Hepatocyte (in vitro differentiated cells): ENCODE measurements at regions not wholly inside any gene's neighbourhood (a gene's known extent, or its start where the extent isn't known, plus 50 kb on each side); places are given as distances from the start of the nearest gene placed in this dataset.

ENCODE experiments used
- DNase-seq: peaks from one replicate; pipeline ENCODE4 v3.0.0-alpha.2; 2016; ENCODE audit warnings: low spot score
- H2AFZ ChIP-seq: fragments of 200-600 bp; sonication (generic); 2 replicates; pipeline ENCODE4 v1.6.0; 2016; ENCODE audit warnings: antibody characterized with exemption, mild to moderate bottlenecking
- H3K27ac ChIP-seq: fragments of 200-600 bp; sonication (generic); 2 replicates; pipeline ENCODE4 v1.5.1; 2016; ENCODE audit warnings: mild to moderate bottlenecking
- H3K27me3 ChIP-seq: fragments of 200-600 bp; sonication (generic); 2 replicates; pipeline ENCODE4 v1.6.1; 2016
- H3K36me3 ChIP-seq: fragments of 200-600 bp; sonication (generic); replicated peaks from 2 replicates; pipeline ENCODE4 v1.5.1; 2016; ENCODE audit warnings: low read depth; ENCODE audit not compliant: insufficient read depth
- H3K4me1 ChIP-seq: fragments of 200-600 bp; sonication (generic); 2 replicates; pipeline ENCODE4 v1.5.1; 2016; ENCODE audit warnings: mild to moderate bottlenecking, moderate library complexity; ENCODE audit not compliant: insufficient read depth
- H3K4me2 ChIP-seq: fragments of 200-600 bp; sonication (generic); 2 replicates; pipeline ENCODE4 v1.6.0; 2016
- H3K4me3 ChIP-seq: fragments of 200-600 bp; sonication (generic); 2 replicates; pipeline ENCODE4 v1.5.1; 2016; ENCODE audit warnings: mild to moderate bottlenecking
- H3K79me2 ChIP-seq: fragments of 200-600 bp; sonication (generic); 2 replicates; pipeline ENCODE4 v1.6.0; 2017; ENCODE audit warnings: mild to moderate bottlenecking
- H3K9me2 ChIP-seq: fragments of 200-600 bp; sonication (generic); replicated peaks from 2 replicates; pipeline ENCODE4 v1.6.0; 2017; ENCODE audit warnings: mild to moderate bottlenecking; ENCODE audit not compliant: insufficient read depth
- H3K9me3 ChIP-seq: fragments of 200-600 bp; sonication (generic); 2 replicates; pipeline ENCODE4 v1.5.1; 2016; ENCODE audit warnings: low read depth, mild to moderate bottlenecking
- H4K20me1 ChIP-seq: fragments of 200-600 bp; sonication (generic); 2 replicates; pipeline ENCODE4 v1.6.0; 2016; ENCODE audit warnings: mild to moderate bottlenecking; ENCODE audit not compliant: insufficient read depth, poor library complexity, severe bottlenecking
- EZH2 ChIP-seq: fragments of 200-600 bp; sonication (generic); IDR thresholded peaks from 2 replicates; pipeline ENCODE4 v1.6.1; 2016; ENCODE audit warnings: antibody characterized with exemption, mild to moderate bottlenecking, borderline replicate concordance
- EZH2phosphoT487 ChIP-seq: fragments of 200-600 bp; sonication (generic); IDR thresholded peaks from one replicate; pipeline ENCODE4 v1.6.1; 2018; ENCODE audit warnings: antibody characterized with exemption, mild to moderate bottlenecking, low read depth, moderate library complexity; ENCODE audit not compliant: unreplicated experiment, severe bottlenecking
- WGBS: methylation state at CpG from one replicate; pipeline ENCODE4 v1.1.6; 2016; ENCODE audit warnings: low lambda C conversion rate; ENCODE audit errors: missing lambda C conversion rate; 5-methylcytosine and 5-hydroxymethylcytosine counted together
- TF ChIP-seq, protein P1 (sequence below): fragments of 200-600 bp; sonication (generic); IDR thresholded peaks from 2 replicates; pipeline ENCODE4 v1.5.1; 2016; ENCODE audit warnings: antibody characterized with exemption, mild to moderate bottlenecking; ENCODE audit not compliant: poor library complexity

DNA sequence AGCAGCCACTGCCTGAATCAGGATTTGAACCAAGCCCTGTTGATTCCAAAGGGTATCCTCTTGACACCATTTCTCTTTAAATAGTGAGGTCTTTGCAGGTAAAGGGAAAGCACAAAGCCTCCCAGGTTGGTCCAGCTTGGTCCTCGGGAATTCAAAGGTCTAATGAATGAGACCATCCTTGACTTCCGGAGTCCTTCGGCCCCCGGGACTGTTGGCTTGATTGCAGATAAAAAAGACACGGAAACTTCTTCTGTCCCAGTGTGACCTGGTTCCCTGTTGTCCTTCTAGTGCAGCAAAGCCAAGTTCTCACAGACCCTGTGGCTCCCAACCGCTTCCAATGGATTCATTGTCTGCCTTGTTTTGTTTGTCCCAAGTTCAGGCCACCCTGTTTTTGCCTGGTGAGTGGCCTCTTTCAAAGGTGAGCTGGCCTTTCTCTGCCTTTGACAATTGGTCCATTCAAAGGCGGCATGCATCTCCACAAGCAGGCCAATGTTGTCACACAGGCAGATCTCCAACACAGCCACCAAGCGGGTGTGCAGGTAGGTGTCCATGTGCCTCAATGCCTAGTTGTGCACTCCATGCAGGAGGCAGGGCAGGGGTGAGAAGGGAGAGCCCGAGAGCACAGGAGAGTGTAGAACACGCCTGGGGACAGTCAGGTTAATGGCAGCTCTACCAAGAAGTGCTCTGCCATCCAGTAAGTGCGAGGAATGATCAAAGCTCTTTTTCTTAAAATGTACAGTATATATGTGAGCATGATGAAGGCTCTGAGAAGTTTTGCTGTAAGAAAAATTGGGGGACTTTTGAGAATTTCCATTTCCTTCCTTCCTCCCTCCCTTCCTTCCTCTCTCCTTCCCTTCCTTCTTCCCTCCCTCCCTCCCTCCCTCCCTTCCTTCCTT, 82.1 kb upstream of the ZBTB40 start:
- H2AFZ ChIP-seq: no peak overlapping the region
- H3K27ac ChIP-seq: no peak overlapping the region
- H3K4me1 ChIP-seq: no peaks in the 10 kb centered on the region
- H4K20me1 ChIP-seq: no peaks in the 10 kb centered on the region
- H3K9me2 ChIP-seq: no peaks in the 10 kb centered on the region
- TF ChIP-seq EZH2 (no peak), EZH2phosphoT487 (no peak)
- TF ChIP-seq, protein P1, sequence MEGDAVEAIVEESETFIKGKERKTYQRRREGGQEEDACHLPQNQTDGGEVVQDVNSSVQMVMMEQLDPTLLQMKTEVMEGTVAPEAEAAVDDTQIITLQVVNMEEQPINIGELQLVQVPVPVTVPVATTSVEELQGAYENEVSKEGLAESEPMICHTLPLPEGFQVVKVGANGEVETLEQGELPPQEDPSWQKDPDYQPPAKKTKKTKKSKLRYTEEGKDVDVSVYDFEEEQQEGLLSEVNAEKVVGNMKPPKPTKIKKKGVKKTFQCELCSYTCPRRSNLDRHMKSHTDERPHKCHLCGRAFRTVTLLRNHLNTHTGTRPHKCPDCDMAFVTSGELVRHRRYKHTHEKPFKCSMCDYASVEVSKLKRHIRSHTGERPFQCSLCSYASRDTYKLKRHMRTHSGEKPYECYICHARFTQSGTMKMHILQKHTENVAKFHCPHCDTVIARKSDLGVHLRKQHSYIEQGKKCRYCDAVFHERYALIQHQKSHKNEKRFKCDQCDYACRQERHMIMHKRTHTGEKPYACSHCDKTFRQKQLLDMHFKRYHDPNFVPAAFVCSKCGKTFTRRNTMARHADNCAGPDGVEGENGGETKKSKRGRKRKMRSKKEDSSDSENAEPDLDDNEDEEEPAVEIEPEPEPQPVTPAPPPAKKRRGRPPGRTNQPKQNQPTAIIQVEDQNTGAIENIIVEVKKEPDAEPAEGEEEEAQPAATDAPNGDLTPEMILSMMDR: no peak
- DNase-seq: no peak
- H3K79me2 ChIP-seq: no peaks in the 10 kb centered on the region
- peaks cover 15% of the 10 kb centered on the region for H3K27me3 ChIP-seq
- 87% methylated on average over 11 of the region's 11 CpGs for WGBS
- no peak overlapping the region for H3K4me3 ChIP-seq
- H3K4me2 ChIP-seq: no peak overlapping the region
- no peaks in the 10 kb centered on the region for H3K9me3 ChIP-seq
- H3K36me3 ChIP-seq: no peaks in the 10 kb centered on the region

DNA sequence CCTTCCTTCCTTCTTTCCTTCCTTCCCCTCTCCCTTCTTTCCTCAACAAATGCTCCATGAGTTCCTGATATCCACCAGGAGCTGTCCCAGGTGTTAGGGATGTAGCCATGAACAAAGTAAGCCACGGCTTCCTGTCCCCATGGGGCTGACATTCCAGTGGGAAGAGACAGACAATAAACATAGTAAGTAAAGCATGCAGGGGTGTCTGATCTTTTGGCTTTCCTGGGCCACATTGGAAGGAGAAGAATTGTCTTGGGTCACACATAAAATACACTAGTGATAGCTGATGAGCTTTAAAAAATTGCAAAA, 81.5 kb upstream of the ZBTB40 start:
- Histone ChIP-seq H3K4me1 (no peaks in the 10 kb centered on the region), H3K9me3 (no peaks in the 10 kb centered on the region), H3K79me2 (no peaks in the 10 kb centered on the region), H3K9me2 (no peaks in the 10 kb centered on the region), H3K36me3 (no peaks in the 10 kb centered on the region), H2AFZ (no peak overlapping the region), H3K4me3 (no peak overlapping the region), H4K20me1 (no peaks in the 10 kb centered on the region), H3K27me3 (peaks cover 15% of the 10 kb centered on the region), H3K27ac (no peak overlapping the region), H3K4me2 (no peak overlapping the region)
- WGBS: 56% methylated on average over 1 of the region's 1 CpG
- TF ChIP-seq, protein P1: no peak
- TF ChIP-seq EZH2 (no peak), EZH2phosphoT487 (no peak)
- DNase-seq: no peak

DNA sequence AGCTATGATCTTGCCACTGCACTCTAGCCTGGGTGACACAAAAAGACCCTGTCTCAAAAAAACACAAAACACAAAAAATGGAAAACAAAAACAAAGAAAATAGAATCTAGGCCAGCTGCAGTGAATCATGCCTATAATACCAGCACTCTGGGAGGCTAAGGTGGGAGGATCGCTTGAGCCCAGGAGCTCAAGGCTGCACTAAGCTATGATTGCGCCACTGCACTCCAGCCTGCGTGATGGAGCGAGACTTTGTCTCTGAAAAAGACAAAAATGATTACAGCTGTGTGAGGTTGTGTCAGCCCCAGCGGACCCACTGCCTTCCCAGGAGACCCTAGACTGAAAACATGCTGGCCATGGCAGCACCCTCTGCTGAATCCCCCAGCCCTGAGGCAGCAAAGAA, 80.2 kb upstream of the ZBTB40 start:
- peaks cover 15% of the 10 kb centered on the region for H3K27me3 ChIP-seq
- H3K9me2 ChIP-seq: no peaks in the 10 kb centered on the region
- H4K20me1 ChIP-seq: no peaks in the 10 kb centered on the region
- H3K4me3 ChIP-seq: no peak overlapping the region
- H3K9me3 ChIP-seq: no peaks in the 10 kb centered on the region
- TF ChIP-seq EZH2: no peak
- no peak for TF ChIP-seq EZH2phosphoT487
- TF ChIP-seq, protein P1: no peak
- WGBS: 95% methylated on average over 5 of the region's 5 CpGs
- no peak for DNase-seq
- H2AFZ ChIP-seq: no peak overlapping the region
- H3K79me2 ChIP-seq: no peaks in the 10 kb centered on the region
- no peaks in the 10 kb centered on the region for H3K4me1 ChIP-seq
- no peaks in the 10 kb centered on the region for H3K36me3 ChIP-seq
- no peak overlapping the region for H3K27ac ChIP-seq
- no peak overlapping the region for H3K4me2 ChIP-seq
